GM12878 (cell line): ENCODE measurements at regions not wholly inside any gene's neighbourhood (a gene's known extent, or its start where the extent isn't known, plus 50 kb on each side); places are given as distances from the start of the nearest gene placed in this dataset.

Experiments
- ATAC-seq: fragments of 200-7000 bp; cut with Tn5 transposase; 3 replicates; pipeline ENCODE4 v1.9.1; 2020; ENCODE audit warnings: mild to moderate bottlenecking, moderate library complexity
- BruUV-seq: library from RNA; stranded (reverse); fragments of 400-500 nt; replicated peaks from 2 replicates; lab custom pipeline; 2021; lab: Mats Ljungman, UMichigan
- CTCF ChIA-PET: fragments of 300-600 bp; sonication (Branson Sonifier 250); formaldehyde crosslinking; extraction: SDS; loops from one replicate; lab custom pipeline; 2021; ENCODE audit warnings: inconsistent platforms; lab: Yijun Ruan, JAX
- POLR2A ChIA-PET: fragments of 350-600 bp; formaldehyde crosslinking; extraction: SDS; loops from one replicate; lab custom pipeline; 2021; ENCODE audit warnings: inconsistent platforms; lab: Charles Lee
- RAD21 ChIA-PET: fragments of 300-600 bp; sonication (Branson Sonifier 250); formaldehyde crosslinking; loops from one replicate; lab custom pipeline; 2023; ENCODE audit warnings: antibody characterized with exemption; ENCODE audit not compliant: unreplicated experiment; lab: Charles Lee
- SMC1A ChIA-PET: fragments of 300-600 bp; sonication (Branson Sonifier 250); formaldehyde crosslinking; loops from one replicate; lab custom pipeline; 2023; ENCODE audit not compliant: unreplicated experiment, uncharacterized antibody; lab: Charles Lee
- DNase-seq: peaks from one replicate; pipeline ENCODE4 v3.0.0-alpha.2; 2011; ENCODE audit warnings: low read depth, low spot score
- FAIRE-seq: peaks from 3 replicates; lab custom pipeline; 2011; peaks lifted over from hg19 to GRCh38; lab: Jason Lieb, UNC
- H2AFZ ChIP-seq: 2 replicates; pipeline ENCODE4 v1.6.0; 2011; ENCODE audit warnings: low read depth, low read length, control low read depth; ENCODE audit not compliant: control insufficient read depth
- H3K27ac ChIP-seq: 2 replicates; pipeline ENCODE4 v1.5.1; 2011; ENCODE audit warnings: control low read depth; ENCODE audit not compliant: control insufficient read depth, insufficient read depth
- H3K27me3 ChIP-seq, 2 experiments: replicated peaks in 1 of 2; 2 replicates each; pipeline versions ENCODE4 v1.6.0 to v1.6.1; 2011; ENCODE audit warnings: low read length in 1 of 2; ENCODE audit not compliant: control insufficient read depth in 2 of 2, insufficient read depth in 2 of 2
- H3K36me3 ChIP-seq, 2 experiments: 2 replicates each; pipeline ENCODE4 v1.5.1; 2011; ENCODE audit warnings: low read length in 1 of 2; ENCODE audit not compliant: control insufficient read depth in 2 of 2, insufficient read depth in 2 of 2
- H3K4me1 ChIP-seq: 2 replicates; pipeline ENCODE4 v1.6.1; 2011; ENCODE audit warnings: mild to moderate bottlenecking, low read length, moderate library complexity, mixed read lengths; ENCODE audit not compliant: control insufficient read depth, insufficient read depth
- H3K4me2 ChIP-seq: 2 replicates; pipeline ENCODE4 v1.6.0; 2011; ENCODE audit warnings: control low read depth; ENCODE audit not compliant: control insufficient read depth, insufficient read depth
- H3K4me3 ChIP-seq: fragments of 200-600 bp; sonication (generic); 2 replicates; pipeline ENCODE4 v1.5.1; 2016
- H3K79me2 ChIP-seq: 2 replicates; pipeline ENCODE4 v1.6.0; 2011; ENCODE audit warnings: low read length; ENCODE audit not compliant: control insufficient read depth, insufficient read depth
- H3K9ac ChIP-seq: 2 replicates; pipeline ENCODE4 v1.8.0; 2011; ENCODE audit warnings: low read length, control low read depth, mixed read lengths; ENCODE audit not compliant: control insufficient read depth, insufficient read depth
- H3K9me3 ChIP-seq: replicated peaks from 3 replicates; pipeline ENCODE4 v1.5.1; 2011; ENCODE audit warnings: mild to moderate bottlenecking, low read length; ENCODE audit not compliant: control insufficient read depth, insufficient read depth
- H4K20me1 ChIP-seq: 2 replicates; pipeline ENCODE4 v1.6.0; 2011; ENCODE audit not compliant: control insufficient read depth, insufficient read depth
- CUX1 ChIP-seq: IDR thresholded peaks from 2 replicates; pipeline ENCODE4 v1.6.1; 2012; ENCODE audit warnings: improper control_type of control experiment, low read depth, low read length; ENCODE audit not compliant: insufficient replicate concordance
- E2F8 ChIP-seq: fragments of 450-650 bp; IDR thresholded peaks from 2 replicates; pipeline ENCODE4 v1.6.1; 2018; ENCODE audit warnings: mild to moderate bottlenecking, low read depth, moderate library complexity; ENCODE audit not compliant: partially characterized antibody
- EP300 ChIP-seq, 2 experiments: fragments of 150-350 bp in 1 of 2; IDR thresholded peaks; 2 replicates each; pipeline ENCODE4 v1.6.1; 2011 to 2012; ENCODE audit warnings: low read depth in 2 of 2, low read length in 2 of 2, borderline replicate concordance in 1 of 2, improper control_type of control experiment in 1 of 2, inconsistent platforms in 1 of 2; ENCODE audit not compliant: control insufficient read depth in 1 of 2
- REST ChIP-seq: IDR thresholded peaks from 2 replicates; pipeline ENCODE4 v1.6.1; 2012; ENCODE audit warnings: mild to moderate bottlenecking, low read depth, low read length
- USF1 ChIP-seq: IDR thresholded peaks from 2 replicates; pipeline ENCODE4 v1.6.1; 2011; ENCODE audit warnings: borderline replicate concordance, low read depth, mild to moderate bottlenecking, moderate library complexity, mixed read lengths, low read length; ENCODE audit not compliant: insufficient read depth; ENCODE audit errors: extremely low read length
- WRNIP1 ChIP-seq: IDR thresholded peaks from 2 replicates; pipeline ENCODE4 v1.6.1; 2011; ENCODE audit warnings: low read depth, low read length, improper control_type of control experiment, borderline replicate concordance
- ZSCAN29 ChIP-seq: fragments of 450-650 bp; IDR thresholded peaks from 2 replicates; pipeline ENCODE4 v1.6.1; 2017; ENCODE audit warnings: mild to moderate bottlenecking, moderate library complexity
- WGBS: methylation state at CpG from one replicate; pipeline ENCODE4 v1.1.6; 2016; ENCODE audit warnings: low lambda C conversion rate; ENCODE audit not compliant: insufficient replicate concordance, insufficient coverage; ENCODE audit errors: missing lambda C conversion rate; 5-methylcytosine and 5-hydroxymethylcytosine counted together
- in situ Hi-C: fragments of 300-500 bp; cut with MboI; formaldehyde crosslinking; loops from 9 replicates; pipeline ENCODE4 v1.14.3; 2018; ENCODE audit warnings: mixed read lengths
- intact Hi-C: fragments of 100-400 bp; cut with micrococcal nuclease; formaldehyde crosslinking; loops from one replicate; pipeline ENCODE4 v1.14.2; 2022; ENCODE audit not compliant: unreplicated experiment

GRCh38 chr9:14395317-14396082, 81.6 kb upstream of the NFIB start (continued):
- no peak for TF ChIP-seq WRNIP1

- no peak for FAIRE-seq
- intact Hi-C loops: no loop called here
- no peak for TF ChIP-seq CUX1
- no peak for TF ChIP-seq USF1
- no peak for TF ChIP-seq EP300 (IDR thresholded peaks at IDR 0.05; ENCODE audit: borderline replicate concordance in 1 of 2, control insufficient read depth in 1 of 2, low read depth in 2 of 2, low read length in 2 of 2)
- no peak for TF ChIP-seq E2F8
- no peak for TF ChIP-seq REST
- no peak for TF ChIP-seq ZSCAN29
Observed at GRCh38 chr9:14393418-14393817, 79.5 kb upstream of the NFIB start.

More at GRCh38 chr9:14393418-14393817, 79.5 kb upstream of the NFIB start:
- no peaks in the 10 kb centered on the region for H3K36me3 ChIP-seq
- no peak overlapping the region for H3K27ac ChIP-seq
- H3K79me2 ChIP-seq: no peaks in the 10 kb centered on the region
- in situ Hi-C loops: no loop called here
- CTCF ChIA-PET: interaction anchor here (1.2 kb wide), 1 partner anchor 21 kb away, joined by 3 read pairs; no protein-coding TSS in a partner anchor
- DNase-seq (no peak), ATAC-seq (no peak)
- H3K9me3 ChIP-seq: no peaks in the 10 kb centered on the region
- H3K9ac ChIP-seq: no peak overlapping the region
- no peak overlapping the region for H2AFZ ChIP-seq
- H4K20me1 ChIP-seq: no peaks in the 10 kb centered on the region
- H3K4me2 ChIP-seq: no peak overlapping the region
- H3K4me3 ChIP-seq: no peak overlapping the region
- no peaks in the 10 kb centered on the region for H3K4me1 ChIP-seq
- no TSS peak for BruUV-seq
- SMC1A ChIA-PET: no interaction called here
- no peaks in the 10 kb centered on the region for H3K27me3 ChIP-seq
- WGBS: 0% methylated on average over 2 of the region's 2 CpGs
- RAD21 ChIA-PET: no interaction called here
- POLR2A ChIA-PET: no interaction called here
